Loucy (cell line): ENCODE measurements at regions not wholly inside any gene's neighbourhood (a gene's known extent, or its start where the extent isn't known, plus 50 kb on each side); places are given as distances from the start of the nearest gene placed in this dataset.

ENCODE experiments used
- CTCF ChIP-seq: fragments of 200-600 bp; sonication (generic); conservative IDR thresholded peaks from 2 replicates; pipeline ENCODE4 v1.5.1; 2014; ENCODE audit warnings: mild to moderate bottlenecking, antibody characterized with exemption, low read length
- EZH2phosphoT487 ChIP-seq: fragments of 200-600 bp; IDR thresholded peaks from 2 replicates; pipeline ENCODE4 v1.6.1; 2018; ENCODE audit warnings: antibody characterized with exemption, mild to moderate bottlenecking, moderate library complexity, borderline replicate concordance

DNA sequence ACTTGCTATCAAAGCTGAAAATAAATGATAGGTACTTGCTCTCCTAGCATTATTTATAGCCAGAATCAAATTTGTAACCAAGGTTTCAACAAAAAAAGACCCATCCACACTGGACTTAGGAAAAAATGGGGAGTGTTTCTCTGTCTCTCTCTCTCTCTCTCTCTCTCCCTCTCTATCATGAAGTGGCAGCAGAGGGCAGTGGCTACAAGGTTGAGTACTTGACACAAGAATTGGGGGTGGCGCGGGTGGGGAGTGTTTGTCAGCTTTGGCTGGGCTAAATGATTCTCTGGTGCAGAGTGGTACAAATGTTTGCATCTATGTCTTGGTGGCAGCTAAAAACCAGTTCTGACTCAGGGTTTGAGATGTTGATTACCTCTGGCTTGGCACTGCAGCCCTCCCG lies 85.0 kb downstream of the RBM43 start:
- TF ChIP-seq CTCF: peak; percentile 68
- no peak for TF ChIP-seq EZH2phosphoT487
